Endothelial cell of umbilical vein (primary cell): ENCODE measurements at regions not wholly inside any gene's neighbourhood (a gene's known extent, or its start where the extent isn't known, plus 50 kb on each side); places are given as distances from the start of the nearest gene placed in this dataset.

Experiments used
- BruUV-seq: library from RNA; stranded (reverse); fragments of 400-500 nt; replicated peaks from 2 replicates; lab custom pipeline; 2021; lab: Mats Ljungman, UMichigan
- CTCF ChIA-PET: fragments of 300-600, 350-600 bp; sonication (Branson Sonifier 250); formaldehyde crosslinking; loops from one replicate; lab custom pipeline; 2021; ENCODE audit warnings: antibody characterized with exemption, inconsistent platforms; lab: Charles Lee
- POLR2A ChIA-PET: fragments of 300-600, 350-600 bp; sonication (Branson Sonifier 250); formaldehyde crosslinking; loops from one replicate; lab custom pipeline; 2021; ENCODE audit warnings: antibody characterized with exemption, inconsistent platforms; lab: Charles Lee
- DNase-seq: peaks from one replicate; pipeline ENCODE4 v3.0.0-alpha.2; 2011; ENCODE audit warnings: low read depth, low spot score
- FAIRE-seq: peaks from 2 replicates; lab custom pipeline; 2011; peaks lifted over from hg19 to GRCh38; lab: Jason Lieb, UNC
- H2AFZ ChIP-seq: 2 replicates; pipeline ENCODE4 v1.6.0; 2012; ENCODE audit warnings: low read depth, low read length, control low read depth, inconsistent platforms
- H3K27ac ChIP-seq: 2 replicates; pipeline ENCODE4 v1.5.1; 2011; ENCODE audit warnings: low read depth, mild to moderate bottlenecking, control low read depth, low read length, moderate library complexity; ENCODE audit not compliant: insufficient read depth
- H3K27me3 ChIP-seq, 2 experiments: 2 replicates each; pipeline versions ENCODE4 v1.6.0 to v1.6.1; 2011; ENCODE audit warnings: low read length in 2 of 2, mixed read lengths in 1 of 2; ENCODE audit not compliant: control insufficient read depth in 2 of 2, insufficient read depth in 2 of 2
- H3K36me3 ChIP-seq, 2 experiments: 2 replicates in 1 of 2; 3 replicates in 1 of 2; pipeline ENCODE4 v1.5.1; 2011; ENCODE audit warnings: low read length in 2 of 2, mild to moderate bottlenecking in 1 of 2, moderate library complexity in 1 of 2; ENCODE audit not compliant: control insufficient read depth in 2 of 2, insufficient read depth in 2 of 2; ENCODE audit errors: extremely low read depth in 1 of 2
- H3K4me1 ChIP-seq: 3 replicates; pipeline ENCODE4 v1.5.1; 2011; ENCODE audit warnings: mild to moderate bottlenecking, low read length; ENCODE audit not compliant: control insufficient read depth, insufficient read depth; ENCODE audit errors: extremely low read depth
- H3K4me2 ChIP-seq: 2 replicates; pipeline ENCODE4 v1.6.1; 2011; ENCODE audit warnings: low read length, control low read depth, mixed read lengths; ENCODE audit not compliant: insufficient read depth
- H3K4me3 ChIP-seq, 3 experiments: fragments of 200-600 bp in 1 of 3; sonication (generic), shearing (Covaris generic) in 1 of 3; replicated peaks in 1 of 3; 2 replicates each; pipeline ENCODE4 v1.5.1; 2011 to 2016; ENCODE audit warnings: control low read depth in 3 of 3, low read length in 3 of 3, mild to moderate bottlenecking in 2 of 3, inconsistent platforms in 1 of 3, low read depth in 1 of 3, moderate library complexity in 1 of 3; ENCODE audit not compliant: insufficient read depth in 1 of 3
- H3K79me2 ChIP-seq: 2 replicates; pipeline ENCODE4 v1.6.0; 2012; ENCODE audit warnings: low read length, inconsistent platforms; ENCODE audit not compliant: control insufficient read depth, insufficient read depth
- H3K9ac ChIP-seq: replicated peaks from 2 replicates; pipeline ENCODE3; 2011; ENCODE audit warnings: low read length, control low read depth; ENCODE audit not compliant: insufficient read depth; ENCODE audit errors: extremely low read depth
- H3K9me1 ChIP-seq: replicated peaks from 3 replicates; pipeline ENCODE4 v1.6.0; 2011; ENCODE audit warnings: mild to moderate bottlenecking, low read length; ENCODE audit not compliant: control insufficient read depth, insufficient read depth; ENCODE audit errors: extremely low read depth
- H3K9me3 ChIP-seq: replicated peaks from 2 replicates; pipeline ENCODE4 v1.5.1; 2012; ENCODE audit warnings: low read length, inconsistent platforms; ENCODE audit not compliant: control insufficient read depth, insufficient read depth
- H4K20me1 ChIP-seq: replicated peaks from 2 replicates; pipeline ENCODE3; 2011; ENCODE audit warnings: mild to moderate bottlenecking, low read length; ENCODE audit not compliant: control insufficient read depth, insufficient read depth; ENCODE audit errors: extremely low read depth
- EZH2 ChIP-seq: IDR thresholded peaks from 2 replicates; pipeline ENCODE4 v1.6.1; 2012; ENCODE audit warnings: borderline replicate concordance, low read depth, mild to moderate bottlenecking, moderate library complexity, low read length, inconsistent platforms; ENCODE audit not compliant: severe bottlenecking
- FOS ChIP-seq: IDR thresholded peaks from 2 replicates; pipeline ENCODE4 v1.6.1; 2011; ENCODE audit warnings: mild to moderate bottlenecking, low read length, moderate library complexity, borderline replicate concordance; ENCODE audit not compliant: insufficient read depth
- GATA2 ChIP-seq: IDR thresholded peaks from 2 replicates; pipeline ENCODE4 v1.7.0; 2011; ENCODE audit warnings: low read depth, mild to moderate bottlenecking, moderate library complexity, mixed read lengths, low read length; ENCODE audit not compliant: insufficient read length, insufficient read depth
- JUN ChIP-seq: IDR thresholded peaks from 2 replicates; pipeline ENCODE4 v1.6.1; 2011; ENCODE audit warnings: borderline replicate concordance, low read depth; ENCODE audit not compliant: insufficient read length, insufficient read depth
- MYC ChIP-seq: IDR thresholded peaks from one replicate; pipeline ENCODE4 v1.6.1; 2011; ENCODE audit warnings: mild to moderate bottlenecking, low read depth, low read length
- POLR2A ChIP-seq: IDR thresholded peaks from 2 replicates; pipeline ENCODE4 v1.6.1; 2012; ENCODE audit warnings: low read depth, mild to moderate bottlenecking, control low read depth, low read length
- POLR2AphosphoS5 ChIP-seq: IDR thresholded peaks from 2 replicates; pipeline ENCODE4 v1.6.1; 2012; ENCODE audit warnings: low read depth, mild to moderate bottlenecking, control low read depth, low read length, moderate library complexity; ENCODE audit not compliant: insufficient read depth
- dilution Hi-C: fragments of 300-500 bp; cut with MboI; formaldehyde crosslinking; loops from one replicate; pipeline ENCODE4 v1.15.0; 2019; ENCODE audit warnings: low sequenced_read_pairs; ENCODE audit not compliant: extremely low pct_ligation_motif_present
- intact Hi-C: fragments of 100-400 bp; cut with micrococcal nuclease; formaldehyde crosslinking; loops from one replicate; pipeline ENCODE4 v1.10.0; 2022
- TF ChIP-seq, protein P1 (sequence below): IDR thresholded peaks from 2 replicates; pipeline ENCODE4 v1.6.1; 2011; ENCODE audit not compliant: insufficient read depth, insufficient read length
- TF ChIP-seq, protein P2 (sequence below), 2 donors: IDR thresholded peaks; 1 replicate in 1 of 2; 2 replicates in 1 of 2; pipeline ENCODE4 v1.5.1; 2011; ENCODE audit warnings: low read length in 2 of 2, mild to moderate bottlenecking in 2 of 2, moderate library complexity in 2 of 2, control low read depth in 1 of 2, inconsistent platforms in 1 of 2, low read depth in 1 of 2; ENCODE audit not compliant: insufficient read depth in 1 of 2; ENCODE audit errors: extremely low read depth in 1 of 2

DNA sequence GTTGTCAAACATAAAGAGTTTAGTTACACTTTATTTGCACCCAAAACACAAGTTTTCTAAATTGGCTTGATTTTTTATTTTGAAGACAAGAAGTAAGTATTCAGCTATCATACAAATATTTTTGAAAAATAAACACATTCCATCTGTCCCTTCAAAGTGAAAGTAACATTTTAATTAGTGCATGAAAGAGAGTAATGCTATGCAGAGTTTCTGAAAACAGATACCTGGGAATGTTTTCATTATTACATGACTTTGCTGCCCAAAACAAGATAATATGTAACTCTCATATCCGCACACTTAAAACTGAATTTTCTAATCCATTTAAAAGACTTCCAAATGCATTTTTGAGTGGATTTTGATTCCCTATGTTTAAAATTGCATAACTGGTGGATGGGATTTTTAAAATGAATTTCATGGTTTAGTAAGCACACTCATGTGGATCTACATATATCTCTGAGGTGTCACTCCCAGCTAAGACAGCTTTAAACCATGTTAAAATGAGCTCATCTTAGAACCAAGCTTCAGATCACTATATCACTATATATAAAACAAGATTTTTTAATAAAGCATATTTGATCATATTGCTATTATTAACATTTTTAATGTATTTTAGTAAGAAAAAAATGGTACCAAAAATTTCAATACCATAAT is 127.5 kb downstream of the ATPSCKMT start:
- H3K4me3 ChIP-seq, result no peak overlapping the region
- no TSS peak for BruUV-seq
- no peak for TF ChIP-seq EZH2
- no peak for TF ChIP-seq GATA2
- TF ChIP-seq, protein P1, sequence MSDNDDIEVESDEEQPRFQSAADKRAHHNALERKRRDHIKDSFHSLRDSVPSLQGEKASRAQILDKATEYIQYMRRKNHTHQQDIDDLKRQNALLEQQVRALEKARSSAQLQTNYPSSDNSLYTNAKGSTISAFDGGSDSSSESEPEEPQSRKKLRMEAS, result no peak
- H3K36me3 ChIP-seq, result no peaks in the 10 kb centered on the region
- no peaks in the 10 kb centered on the region for H3K9me1 ChIP-seq
- H3K79me2 ChIP-seq, result no peaks in the 10 kb centered on the region
- intact Hi-C loops (no loop called here), dilution Hi-C loops (no loop called here)
- H2AFZ ChIP-seq, result no peak overlapping the region
- no peaks in the 10 kb centered on the region for H3K9me3 ChIP-seq
- no peak overlapping the region for H3K9ac ChIP-seq
- H4K20me1 ChIP-seq, result no peaks in the 10 kb centered on the region
- DNase-seq, result no peak
- no peaks in the 10 kb centered on the region for H3K27me3 ChIP-seq
- H3K4me2 ChIP-seq, result no peak overlapping the region
- POLR2A ChIA-PET, result no interaction called here
- FAIRE-seq, result no peak
- H3K4me1 ChIP-seq, result no peaks in the 10 kb centered on the region
- CTCF ChIA-PET, result no interaction called here
- H3K27ac ChIP-seq, result no peak overlapping the region

DNA sequence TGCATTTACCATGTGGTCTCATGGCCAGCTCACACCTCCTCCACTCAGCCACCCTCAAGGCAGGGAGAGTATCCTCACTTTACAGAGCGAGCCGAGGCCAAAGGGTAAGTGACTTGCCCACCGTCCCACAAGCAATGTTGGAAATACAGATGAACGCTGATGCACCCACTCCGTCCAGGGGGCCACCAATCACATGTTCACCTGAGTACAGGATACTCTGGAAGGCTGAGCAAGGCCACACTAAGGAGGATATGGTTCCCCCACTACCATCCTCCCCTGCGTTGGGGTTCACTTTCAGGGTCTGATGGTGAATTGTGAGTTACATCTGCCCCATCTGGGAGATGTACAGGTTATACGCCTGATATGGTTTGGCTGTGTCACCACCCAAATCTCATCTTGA is 128.8 kb downstream of the ATPSCKMT start:
- no peak overlapping the region for H3K4me3 ChIP-seq
- H3K4me2 ChIP-seq, result no peak overlapping the region
- ChIA-PET CTCF (no interaction called here), POLR2A (no interaction called here)
- no peak overlapping the region for H3K27ac ChIP-seq
- FAIRE-seq (no peak), DNase-seq (no peak)
- no peaks in the 10 kb centered on the region for H3K27me3 ChIP-seq
- no TSS peak for BruUV-seq
- H3K79me2 ChIP-seq, result no peaks in the 10 kb centered on the region
- no peaks in the 10 kb centered on the region for H4K20me1 ChIP-seq
- no peaks in the 10 kb centered on the region for H3K4me1 ChIP-seq
- H2AFZ ChIP-seq, result no peak overlapping the region
- TF ChIP-seq, protein P1, result no peak
- TF ChIP-seq POLR2AphosphoS5, result no peak
- TF ChIP-seq JUN, result no peak
- TF ChIP-seq POLR2A, result no peak
- TF ChIP-seq FOS, result no peak
- TF ChIP-seq MYC, result no peak
- TF ChIP-seq, protein P2, sequence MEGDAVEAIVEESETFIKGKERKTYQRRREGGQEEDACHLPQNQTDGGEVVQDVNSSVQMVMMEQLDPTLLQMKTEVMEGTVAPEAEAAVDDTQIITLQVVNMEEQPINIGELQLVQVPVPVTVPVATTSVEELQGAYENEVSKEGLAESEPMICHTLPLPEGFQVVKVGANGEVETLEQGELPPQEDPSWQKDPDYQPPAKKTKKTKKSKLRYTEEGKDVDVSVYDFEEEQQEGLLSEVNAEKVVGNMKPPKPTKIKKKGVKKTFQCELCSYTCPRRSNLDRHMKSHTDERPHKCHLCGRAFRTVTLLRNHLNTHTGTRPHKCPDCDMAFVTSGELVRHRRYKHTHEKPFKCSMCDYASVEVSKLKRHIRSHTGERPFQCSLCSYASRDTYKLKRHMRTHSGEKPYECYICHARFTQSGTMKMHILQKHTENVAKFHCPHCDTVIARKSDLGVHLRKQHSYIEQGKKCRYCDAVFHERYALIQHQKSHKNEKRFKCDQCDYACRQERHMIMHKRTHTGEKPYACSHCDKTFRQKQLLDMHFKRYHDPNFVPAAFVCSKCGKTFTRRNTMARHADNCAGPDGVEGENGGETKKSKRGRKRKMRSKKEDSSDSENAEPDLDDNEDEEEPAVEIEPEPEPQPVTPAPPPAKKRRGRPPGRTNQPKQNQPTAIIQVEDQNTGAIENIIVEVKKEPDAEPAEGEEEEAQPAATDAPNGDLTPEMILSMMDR (IDR thresholded peaks at IDR 0.05; ENCODE audit: extremely low read depth in 1 of 2, insufficient read depth in 1 of 2, low read depth in 1 of 2, low read length in 2 of 2), result no peak
- no peak for TF ChIP-seq GATA2
- TF ChIP-seq EZH2, result no peak
- H3K9me1 ChIP-seq, result no peaks in the 10 kb centered on the region
- no peaks in the 10 kb centered on the region for H3K9me3 ChIP-seq
- H3K36me3 ChIP-seq, result no peaks in the 10 kb centered on the region
- dilution Hi-C loops, result no loop called here
- intact Hi-C loops, result no loop called here
- H3K9ac ChIP-seq, result no peak overlapping the region
